GM18517 (cell line): ENCODE measurements at regions not wholly inside any gene's neighbourhood (a gene's known extent, or its start where the extent isn't known, plus 50 kb on each side); places are given as distances from the start of the nearest gene placed in this dataset.

Source experiments
- ATAC-seq: cut with Tn5 transposase; IDR thresholded peaks from one replicate; pipeline ENCODE4 v1.9.1; 2021; ENCODE audit warnings: mild to moderate bottlenecking, moderate library complexity; ENCODE audit not compliant: unreplicated experiment

GRCh38 chr9:85268131-85268530 lies 473.6 kb downstream of the AGTPBP1 start:
- ATAC-seq, result no peak

GRCh38 chr9:85264695-85265094 lies 477.1 kb downstream of the AGTPBP1 start:
- ATAC-seq, result no peak

GRCh38 chr9:85263288-85263687 lies 478.5 kb downstream of the AGTPBP1 start:
- no peak for ATAC-seq

DNA sequence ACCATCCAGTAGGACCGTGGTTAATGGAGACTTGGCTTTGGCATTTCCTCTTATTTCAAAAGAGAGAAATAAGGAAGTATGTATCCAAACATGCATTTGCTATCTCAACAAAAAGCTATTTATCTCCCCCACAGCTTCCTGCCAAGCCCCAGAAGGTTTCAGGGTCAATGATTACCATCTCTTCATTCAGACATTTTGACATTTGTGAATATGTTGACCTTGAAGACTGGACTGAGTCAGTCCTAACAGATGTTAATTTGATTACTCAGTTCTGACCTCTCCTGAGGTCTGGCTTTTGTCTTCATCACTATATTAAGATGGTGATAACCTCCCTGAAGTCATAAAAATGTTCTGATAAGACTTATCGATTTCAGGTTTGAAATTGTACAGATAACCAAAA lies 479.4 kb downstream of the AGTPBP1 start:
- ATAC-seq, result no peak

GRCh38 chr9:85260275-85260845 lies 481.4 kb downstream of the AGTPBP1 start:
- no peak for ATAC-seq

- peak; percentile 55 for ATAC-seq
Measured at GRCh38 chr9:85258823-85259370, 482.9 kb downstream of the AGTPBP1 start.

DNA sequence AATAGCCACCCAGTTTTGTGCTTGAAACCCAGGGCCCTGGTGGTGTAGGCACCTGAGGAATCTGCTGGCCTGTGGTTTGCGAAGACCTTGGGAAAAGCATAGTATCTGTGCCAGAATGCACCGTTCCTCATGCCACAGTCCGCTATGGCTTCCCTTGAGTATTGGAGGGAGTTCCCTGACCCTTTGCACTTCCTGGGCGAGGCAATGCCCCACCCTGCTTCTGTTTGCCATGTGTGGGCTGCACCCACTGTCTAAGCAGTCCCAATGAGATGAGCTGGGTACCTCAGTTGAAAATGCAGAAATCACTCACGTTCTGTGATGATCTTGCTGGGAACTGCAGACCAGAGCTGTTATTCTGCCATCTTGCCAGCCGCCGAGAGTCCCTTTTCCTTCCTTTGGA lies 483.5 kb downstream of the AGTPBP1 start:
- ATAC-seq, result no peak

DNA sequence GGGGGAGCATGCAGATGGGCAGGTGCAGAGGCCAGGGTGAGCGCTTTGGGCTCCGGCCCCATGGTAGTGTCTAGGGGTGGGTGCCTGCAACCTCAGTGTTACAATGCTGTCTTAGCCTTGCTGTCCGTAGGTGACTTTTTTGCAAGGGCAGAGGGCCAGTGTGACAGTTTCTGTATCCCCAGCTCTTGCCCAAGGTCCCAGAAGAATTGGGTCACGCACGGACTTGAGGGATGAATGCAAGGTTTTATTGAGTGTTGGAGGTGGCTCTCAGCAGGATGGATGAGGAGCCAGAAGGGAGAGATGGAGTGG lies 492.5 kb downstream of the AGTPBP1 start:
- ATAC-seq, result no peak

- ATAC-seq, result no peak
Measured at GRCh38 chr9:85248514-85249312, 493.0 kb downstream of the AGTPBP1 start.

GRCh38 chr9:85246541-85246940 lies 495.2 kb downstream of the AGTPBP1 start:
- no peak for ATAC-seq

DNA sequence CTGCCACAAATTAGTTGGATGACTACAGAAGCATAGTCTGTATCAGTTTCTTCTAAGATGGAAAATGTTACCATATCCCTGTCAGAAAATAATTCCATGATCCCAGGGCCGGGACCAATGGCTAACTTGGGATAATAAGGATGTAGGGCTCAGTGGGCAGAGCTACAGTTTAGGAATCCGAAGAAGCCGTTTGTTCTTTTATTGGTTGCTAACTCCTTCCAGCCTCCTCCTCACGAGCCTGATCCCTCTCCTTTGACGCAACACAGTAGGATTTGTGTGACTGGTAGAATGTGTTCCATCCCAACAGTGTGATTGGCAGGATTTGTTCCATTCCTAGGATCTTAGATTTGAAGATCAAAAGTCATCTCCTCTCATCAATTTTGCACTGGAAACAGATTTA lies 496.9 kb downstream of the AGTPBP1 start:
- ATAC-seq, result no peak

GRCh38 chr9:85243977-85244376 lies 497.8 kb downstream of the AGTPBP1 start:
- ATAC-seq, result no peak

DNA sequence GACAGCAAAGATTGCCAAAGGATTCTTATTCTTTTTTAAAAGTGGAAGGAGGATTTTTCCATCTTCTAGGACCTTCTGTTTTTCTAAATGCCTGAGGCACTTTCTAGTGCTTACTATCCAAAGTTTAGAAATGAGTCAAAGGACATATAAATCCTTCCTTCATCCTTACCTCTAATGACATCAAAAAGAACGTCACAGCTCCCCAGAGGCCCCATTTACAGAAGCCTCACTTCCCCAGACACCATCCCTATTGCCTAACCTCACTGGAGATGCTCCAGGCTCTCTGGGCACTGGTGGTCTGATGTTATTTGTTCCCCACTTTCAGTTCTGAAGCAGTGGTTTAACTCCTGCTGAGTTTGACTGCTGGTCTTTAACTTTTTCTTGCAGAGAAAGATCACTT lies 504.3 kb downstream of the AGTPBP1 start:
- ATAC-seq, result no peak

- ATAC-seq, result no peak
Measured at GRCh38 chr9:85230081-85230480, 511.7 kb downstream of the AGTPBP1 start.

GRCh38 chr9:85228111-85228855 lies 513.5 kb downstream of the AGTPBP1 start:
- ATAC-seq, result no peak

DNA sequence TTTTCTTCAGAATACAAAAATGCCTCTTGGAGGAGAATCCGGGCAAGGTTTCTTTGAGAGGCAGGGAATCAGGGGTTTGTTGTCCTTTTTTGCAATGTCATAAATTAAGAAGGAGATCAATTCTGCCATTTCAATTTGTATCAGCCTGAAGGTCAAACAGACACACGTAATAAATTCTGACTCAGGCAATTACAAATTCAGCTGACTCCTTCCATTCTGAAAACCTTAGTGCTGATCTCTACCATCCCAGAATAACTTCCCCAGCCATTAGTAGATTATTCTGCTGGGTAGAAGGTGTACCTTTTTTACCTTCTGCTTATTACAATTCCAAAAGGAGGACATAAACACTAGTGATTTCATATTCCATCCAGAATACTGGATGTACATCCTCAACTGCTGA lies 516.6 kb downstream of the AGTPBP1 start:
- ATAC-seq, result no peak

DNA sequence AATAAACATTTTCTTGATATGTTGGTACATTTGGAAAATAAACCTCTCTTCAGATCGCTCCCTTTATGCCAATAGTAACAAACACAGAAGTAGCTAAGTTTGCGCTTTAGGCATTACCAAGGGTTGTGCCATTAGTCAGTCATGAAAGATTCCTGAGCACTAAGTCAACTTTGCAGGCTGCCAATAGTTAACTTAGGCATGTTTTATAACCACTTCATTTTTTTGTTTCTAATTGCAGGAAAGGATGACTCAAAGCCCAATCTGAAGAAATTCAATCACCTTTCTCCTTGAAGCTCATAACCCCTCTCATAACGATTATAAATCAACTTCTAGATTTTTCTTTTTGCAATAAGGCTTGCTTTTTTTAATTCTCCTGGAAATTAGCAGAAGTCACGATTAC lies 517.0 kb downstream of the AGTPBP1 start:
- ATAC-seq, result no peak

GRCh38 chr9:85224301-85224700 lies 517.5 kb downstream of the AGTPBP1 start:
- ATAC-seq, result no peak

DNA sequence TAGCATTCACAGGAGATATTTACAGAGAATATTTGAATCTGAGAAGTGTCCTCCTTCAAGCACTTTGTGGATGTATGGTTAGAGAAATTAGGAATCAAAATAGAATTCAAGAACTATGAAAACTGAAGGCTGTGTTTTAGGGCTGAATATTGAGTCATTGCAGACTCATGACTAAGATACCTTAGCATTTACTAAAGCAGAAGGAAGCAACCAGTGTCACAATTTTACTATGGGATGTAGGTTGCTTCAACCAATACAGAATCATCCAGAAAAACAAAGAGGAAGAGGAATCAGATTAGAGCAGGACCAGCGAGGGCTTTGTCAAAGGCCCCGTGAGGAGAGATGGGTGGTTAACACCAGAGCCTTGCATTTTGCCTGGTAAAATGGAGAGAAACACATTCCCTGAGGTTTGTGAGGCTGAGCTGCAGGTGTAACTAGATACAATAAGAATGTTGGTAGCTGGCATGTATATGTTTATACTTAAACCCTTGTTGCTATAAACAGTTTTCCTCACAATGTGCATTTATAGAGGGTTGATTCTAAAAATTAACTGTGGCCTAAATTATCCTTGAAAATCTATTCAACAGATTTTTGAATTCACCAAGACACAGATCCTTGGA lies 518.1 kb downstream of the AGTPBP1 start:
- no peak for ATAC-seq

DNA sequence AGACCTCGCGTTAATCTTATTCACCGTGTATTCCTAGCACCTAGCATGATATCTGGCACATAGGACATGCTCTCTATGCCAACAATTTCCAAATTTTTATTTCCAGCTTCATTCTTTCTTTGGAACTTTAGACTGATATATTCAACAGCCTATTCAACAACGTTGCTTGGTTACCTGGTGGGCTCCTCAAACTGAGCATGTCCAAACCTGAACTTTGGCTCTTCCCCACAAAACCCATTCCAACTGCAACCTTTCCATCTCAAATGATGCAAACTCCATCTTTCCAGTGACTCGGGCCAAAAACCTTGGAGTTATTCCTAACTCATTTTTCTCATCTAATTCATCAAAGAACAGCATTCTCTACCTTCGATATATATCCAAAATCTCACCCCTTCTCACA lies 525.2 kb downstream of the AGTPBP1 start:
- ATAC-seq, result no peak

- ATAC-seq, result no peak
Measured at GRCh38 chr9:85215961-85216360, 525.8 kb downstream of the AGTPBP1 start.
